H1 (cell line): ENCODE measurements at regions not wholly inside any gene's neighbourhood (a gene's known extent, or its start where the extent isn't known, plus 50 kb on each side); places are given as distances from the start of the nearest gene placed in this dataset.

Experiments used
- CTCF ChIA-PET: fragments of 300-600 bp; sonication (Branson Sonifier 250); formaldehyde crosslinking; loops from one replicate; lab custom pipeline; 2021; ENCODE audit not compliant: partially characterized antibody; lab: Charles Lee
- POLR2A ChIA-PET: fragments of 300-600 bp; sonication (Branson Sonifier 250); formaldehyde crosslinking; loops from one replicate; lab custom pipeline; 2021; ENCODE audit warnings: inconsistent platforms; ENCODE audit not compliant: partially characterized antibody; lab: Charles Lee
- DNase-seq, 2 experiments: peaks; one replicate each; pipeline versions ENCODE4 v3.0.0 to v3.0.0-alpha.2; 2010 to 2022; ENCODE audit warnings: low spot score in 2 of 2, low read depth in 1 of 2, mixed read lengths in 1 of 2
- FAIRE-seq: peaks from 2 replicates; lab custom pipeline; 2011; peaks lifted over from hg19 to GRCh38; lab: Jason Lieb, UNC
- H2AFZ ChIP-seq: 2 replicates; pipeline ENCODE4 v1.8.1; 2012; ENCODE audit warnings: low read length, inconsistent platforms
- H2AK5ac ChIP-seq: 2 replicates; pipeline ENCODE4 v1.6.1; 2013; ENCODE audit warnings: low read depth, low read length
- H2BK120ac ChIP-seq: replicated peaks from 2 replicates; pipeline ENCODE3; 2013; ENCODE audit warnings: low read depth, low read length, inconsistent platforms
- H2BK12ac ChIP-seq: 2 replicates; pipeline ENCODE4 v1.6.1; 2013; ENCODE audit warnings: low read depth, low read length
- H2BK15ac ChIP-seq: 2 replicates; pipeline ENCODE4 v1.6.1; 2013; ENCODE audit warnings: low read length
- H2BK20ac ChIP-seq: 2 replicates; pipeline ENCODE4 v1.6.1; 2013; ENCODE audit warnings: low read length
- H2BK5ac ChIP-seq: 2 replicates; pipeline ENCODE4 v1.6.1; 2013; ENCODE audit warnings: low read depth, low read length
- H3K14ac ChIP-seq: 2 replicates; pipeline ENCODE4 v1.6.1; 2013; ENCODE audit warnings: inconsistent platforms; ENCODE audit not compliant: insufficient read length
- H3K18ac ChIP-seq: 2 replicates; pipeline ENCODE4 v1.6.1; 2013; ENCODE audit warnings: low read length; ENCODE audit errors: extremely low read depth
- H3K23ac ChIP-seq: 2 replicates; pipeline ENCODE4 v1.6.1; 2013; ENCODE audit warnings: inconsistent platforms; ENCODE audit not compliant: insufficient read length
- H3K23me2 ChIP-seq: 2 replicates; pipeline ENCODE4 v1.6.1; 2013; ENCODE audit warnings: low read depth, low read length
- H3K27ac ChIP-seq: 2 replicates; pipeline ENCODE4 v1.6.1; 2011; ENCODE audit warnings: low read depth, low read length, inconsistent platforms
- H3K27me3 ChIP-seq, 4 experiments: replicated peaks in 1 of 4; 1 replicate in 1 of 4; 2 replicates in 3 of 4; pipeline versions ENCODE4 v1.6.1 to v1.8.1; 2011 to 2013; ENCODE audit warnings: low read length in 3 of 4, mild to moderate bottlenecking in 3 of 4, inconsistent platforms in 2 of 4, mixed read lengths in 2 of 4, moderate library complexity in 1 of 4; ENCODE audit not compliant: control insufficient read depth in 3 of 4, insufficient read depth in 3 of 4; ENCODE audit errors: extremely low read depth in 1 of 4
- H3K36me3 ChIP-seq, 4 experiments: 2 replicates each; pipeline versions ENCODE4 v1.6.1 to v1.8.1; 2011 to 2013; ENCODE audit warnings: mild to moderate bottlenecking in 4 of 4, low read length in 3 of 4, moderate library complexity in 2 of 4, control low read depth in 1 of 4, inconsistent platforms in 1 of 4; ENCODE audit not compliant: insufficient read depth in 4 of 4, control insufficient read depth in 2 of 4
- H3K4ac ChIP-seq: replicated peaks from 2 replicates; pipeline ENCODE3; 2013; ENCODE audit warnings: low read length, low read depth, mixed read lengths, inconsistent platforms; ENCODE audit not compliant: insufficient read length
- H3K4me1 ChIP-seq, 4 experiments: replicated peaks in 1 of 4; 1 replicate in 1 of 4; 2 replicates in 3 of 4; pipeline versions ENCODE4 v1.6.1 to v1.8.1; 2011 to 2013; ENCODE audit warnings: low read length in 3 of 4, inconsistent platforms in 2 of 4, mixed read lengths in 1 of 4; ENCODE audit not compliant: insufficient read depth in 4 of 4, control insufficient read depth in 3 of 4
- H3K4me2 ChIP-seq, 2 experiments: 2 replicates each; pipeline versions ENCODE4 v1.6.1 to v1.8.1; 2011 to 2013; ENCODE audit warnings: low read depth in 2 of 2, low read length in 2 of 2, control low read depth in 1 of 2, inconsistent platforms in 1 of 2, mild to moderate bottlenecking in 1 of 2; ENCODE audit not compliant: insufficient read depth in 1 of 2
- H3K4me3 ChIP-seq, 4 experiments: fragments of 200-600, 300-600 bp in 1 of 4; sonication (generic), shearing (Covaris generic), sonication (Bioruptor Twin) in 1 of 4; 2 replicates each; pipeline versions ENCODE4 v1.5.1 to v1.8.1; 2011 to 2016; ENCODE audit warnings: low read length in 4 of 4, low read depth in 3 of 4, control low read depth in 2 of 4, inconsistent platforms in 2 of 4, mild to moderate bottlenecking in 2 of 4, mixed read lengths in 1 of 4, moderate library complexity in 1 of 4; ENCODE audit not compliant: insufficient read depth in 2 of 4; ENCODE audit errors: extremely low read depth in 1 of 4
- H3K56ac ChIP-seq: replicated peaks from 2 replicates; pipeline ENCODE3; 2013; ENCODE audit warnings: low read depth, mild to moderate bottlenecking, mixed read lengths, low read length, inconsistent platforms; ENCODE audit not compliant: insufficient read length
- H3K79me1 ChIP-seq: 2 replicates; pipeline ENCODE4 v1.6.1; 2013; ENCODE audit warnings: low read depth, low read length, control low read depth
- H3K79me2 ChIP-seq, 2 experiments: 2 replicates each; pipeline versions ENCODE4 v1.6.1 to v1.8.1; 2012 to 2013; ENCODE audit warnings: low read length in 2 of 2, mild to moderate bottlenecking in 2 of 2, inconsistent platforms in 1 of 2; ENCODE audit not compliant: insufficient read depth in 2 of 2, control insufficient read depth in 1 of 2
- H3K9ac ChIP-seq, 4 experiments: replicated peaks in 1 of 4; 1 replicate in 1 of 4; 2 replicates in 3 of 4; pipeline versions ENCODE4 v1.6.1 to v1.8.1; 2011 to 2013; ENCODE audit warnings: low read depth in 3 of 4, low read length in 3 of 4, control low read depth in 2 of 4, mild to moderate bottlenecking in 2 of 4, moderate library complexity in 2 of 4, inconsistent platforms in 1 of 4; ENCODE audit errors: extremely low read depth in 1 of 4
- H3K9me3 ChIP-seq, 2 experiments: 2 replicates each; pipeline versions ENCODE4 v1.6.1 to v1.8.1; 2012 to 2013; ENCODE audit warnings: mild to moderate bottlenecking in 2 of 2, moderate library complexity in 2 of 2, control low read depth in 1 of 2, inconsistent platforms in 1 of 2, low read depth in 1 of 2, low read length in 1 of 2, mixed read lengths in 1 of 2; ENCODE audit not compliant: insufficient read depth in 2 of 2
- H4K20me1 ChIP-seq, 2 experiments: replicated peaks in 1 of 2; 2 replicates each; pipeline versions ENCODE3 to v1.8.1; 2011 to 2013; ENCODE audit warnings: inconsistent platforms in 2 of 2, low read length in 2 of 2, mild to moderate bottlenecking in 1 of 2; ENCODE audit not compliant: insufficient read depth in 2 of 2, control insufficient read depth in 1 of 2
- H4K5ac ChIP-seq: 2 replicates; pipeline ENCODE4 v1.6.1; 2013; ENCODE audit warnings: low read length, low read depth, mixed read lengths, inconsistent platforms; ENCODE audit not compliant: insufficient read length
- H4K8ac ChIP-seq: 2 replicates; pipeline ENCODE4 v1.8.0; 2013; ENCODE audit warnings: mild to moderate bottlenecking, moderate library complexity, low read length, inconsistent platforms; ENCODE audit not compliant: insufficient read depth; ENCODE audit errors: extremely low read depth
- H4K91ac ChIP-seq: replicated peaks from 2 replicates; pipeline ENCODE3; 2013; ENCODE audit warnings: low read length, mixed read lengths, inconsistent platforms; ENCODE audit not compliant: insufficient read length
- RFX5 ChIP-seq: IDR thresholded peaks from 2 replicates; pipeline ENCODE4 v1.6.1; 2011; ENCODE audit warnings: low read depth, low read length, improper control_type of control experiment, borderline replicate concordance
- RNF2 ChIP-seq: fragments of 200-900, 300-1000 bp; sonication (generic); IDR thresholded peaks from 2 replicates; pipeline ENCODE4 v1.7.1; 2016; ENCODE audit warnings: borderline replicate concordance, low read depth, mild to moderate bottlenecking, antibody characterized with exemption, low read length; ENCODE audit not compliant: poor library complexity, severe bottlenecking; ENCODE audit errors: missing control alignments
- WGBS, 2 experiments: shearing (Covaris generic) in 1 of 2; methylation state at CpG; one replicate each; pipeline versions ENCODE4 v1.1.6 to v1.1.7; 2013 to 2015; ENCODE audit warnings: low lambda C conversion rate in 2 of 2, mixed read lengths in 2 of 2, inconsistent platforms in 1 of 2, low coverage in 1 of 2, missing lambda C conversion rate in 1 of 2; ENCODE audit not compliant: insufficient replicate concordance in 2 of 2, insufficient coverage in 1 of 2, insufficient read length in 1 of 2; ENCODE audit errors: extremely low coverage in 1 of 2, missing lambda C conversion rate in 1 of 2; 5-methylcytosine and 5-hydroxymethylcytosine counted together
- TF ChIP-seq, protein P1 (sequence below), 3 experiments: IDR thresholded peaks; 1 replicate in 2 of 3; 2 replicates in 1 of 3; pipeline versions ENCODE4 v1.5.1 to v1.6.1; 2011; ENCODE audit warnings: low read length in 3 of 3, mild to moderate bottlenecking in 3 of 3, inconsistent platforms in 2 of 3, low read depth in 1 of 3, moderate library complexity in 1 of 3; ENCODE audit not compliant: insufficient read depth in 1 of 3; ENCODE audit errors: control extremely low read depth in 1 of 3

DNA sequence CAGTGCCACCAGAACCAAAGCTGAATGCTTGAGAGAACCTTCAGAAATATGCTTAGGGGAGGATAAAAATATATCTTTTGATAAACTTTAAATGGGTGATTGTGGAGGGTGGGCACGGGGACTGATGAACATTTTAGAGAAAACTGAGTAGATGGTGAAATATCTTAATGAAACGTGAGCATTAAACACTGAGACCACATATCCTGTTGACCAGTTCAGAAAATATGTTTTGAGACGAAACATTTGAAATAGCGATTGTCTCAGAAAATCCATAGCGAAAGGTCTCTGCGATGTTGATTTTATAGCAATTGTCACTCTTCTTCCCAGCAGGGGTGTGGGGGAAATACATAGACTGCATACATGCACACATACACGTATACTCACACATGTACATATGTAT lies 231.0 kb downstream of the ESM1 start:
- POLR2A ChIA-PET: no interaction called here
- Histone ChIP-seq H2BK15ac (no peak overlapping the region), H3K36me3 (no peaks in the 10 kb centered on the region), H2BK12ac (no peak overlapping the region), H3K56ac (no peak overlapping the region), H3K18ac (no peak overlapping the region), H3K9ac (no peak overlapping the region), H3K79me2 (no peaks in the 10 kb centered on the region), H3K4me2 (no peak overlapping the region), H2BK20ac (no peak overlapping the region), H2BK120ac (no peak overlapping the region), H2AK5ac (no peak overlapping the region), H4K8ac (no peak overlapping the region), H4K20me1 (no peaks in the 10 kb centered on the region), H2BK5ac (no peak overlapping the region), H3K23ac (no peak overlapping the region), H3K9me3 (no peaks in the 10 kb centered on the region), H3K14ac (no peak overlapping the region), H3K4me1 (no peaks in the 10 kb centered on the region), H3K27me3 (no peaks in the 10 kb centered on the region), H4K5ac (no peak overlapping the region)
- WGBS, 2 experiments: 94% methylated on average over 7 of the region's 7 CpGs; no CpG with 5 or more reads in 1 of the 2 experiments
- FAIRE-seq: no peak
- CTCF ChIA-PET: interaction anchor here (0.6 to 0.8 kb wide), 2 partner anchors 13 to 1392 kb away, joined by 3 read pairs; no protein-coding TSS in a partner anchor
- TF ChIP-seq, protein P1, sequence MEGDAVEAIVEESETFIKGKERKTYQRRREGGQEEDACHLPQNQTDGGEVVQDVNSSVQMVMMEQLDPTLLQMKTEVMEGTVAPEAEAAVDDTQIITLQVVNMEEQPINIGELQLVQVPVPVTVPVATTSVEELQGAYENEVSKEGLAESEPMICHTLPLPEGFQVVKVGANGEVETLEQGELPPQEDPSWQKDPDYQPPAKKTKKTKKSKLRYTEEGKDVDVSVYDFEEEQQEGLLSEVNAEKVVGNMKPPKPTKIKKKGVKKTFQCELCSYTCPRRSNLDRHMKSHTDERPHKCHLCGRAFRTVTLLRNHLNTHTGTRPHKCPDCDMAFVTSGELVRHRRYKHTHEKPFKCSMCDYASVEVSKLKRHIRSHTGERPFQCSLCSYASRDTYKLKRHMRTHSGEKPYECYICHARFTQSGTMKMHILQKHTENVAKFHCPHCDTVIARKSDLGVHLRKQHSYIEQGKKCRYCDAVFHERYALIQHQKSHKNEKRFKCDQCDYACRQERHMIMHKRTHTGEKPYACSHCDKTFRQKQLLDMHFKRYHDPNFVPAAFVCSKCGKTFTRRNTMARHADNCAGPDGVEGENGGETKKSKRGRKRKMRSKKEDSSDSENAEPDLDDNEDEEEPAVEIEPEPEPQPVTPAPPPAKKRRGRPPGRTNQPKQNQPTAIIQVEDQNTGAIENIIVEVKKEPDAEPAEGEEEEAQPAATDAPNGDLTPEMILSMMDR (IDR thresholded peaks at IDR 0.05; ENCODE audit: control extremely low read depth in 1 of 3, insufficient read depth in 1 of 3, low read depth in 1 of 3, low read length in 3 of 3): no peak
- TF ChIP-seq RNF2 (no peak), RFX5 (no peak)
- TF ChIP-seq, all 59 proteins: peak for 0
- Histone ChIP-seq H3K4me3 (no peak overlapping the region), H4K91ac (no peak overlapping the region), H3K27ac (no peak overlapping the region), H2AFZ (no peak overlapping the region), H3K4ac (no peak overlapping the region), H3K79me1 (no peaks in the 10 kb centered on the region), H3K23me2 (peaks cover 2% of the 10 kb centered on the region; the same call in 1 of the 2 replicates)
- DNase-seq: no peak
